ENCODE measurements at regions not wholly inside any gene's neighbourhood (a gene's known extent, or its start where the extent isn't known, plus 50 kb on each side); places are given as distances from the start of the nearest gene placed in this dataset.

DNA sequence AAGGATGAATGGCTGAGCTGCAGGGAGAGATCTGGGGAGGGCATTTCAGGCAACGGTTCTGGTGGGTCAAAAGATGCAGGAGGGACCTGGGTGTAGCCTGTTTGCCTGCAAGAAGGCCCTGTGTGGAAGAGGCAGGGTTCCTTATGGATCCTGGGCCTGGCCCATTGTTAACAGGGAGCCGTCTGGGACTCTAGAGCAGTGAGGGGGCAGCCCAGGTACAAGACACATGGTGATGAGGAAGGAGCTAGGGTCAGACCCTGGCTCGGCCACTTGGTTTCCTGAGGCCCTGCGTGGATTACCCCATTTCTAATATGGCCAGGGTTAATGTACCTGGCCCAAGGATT, 124.9 kb downstream of the GLI2 start:
- intact Hi-C loops (cut with DNase I) = loop anchor here in 1 of 4 donors (10.0 kb wide), 1 partner anchor 126 kb away; the partner anchor contains the start of gene GLI2
- no peaks in the 10 kb centered on the region for H3K27me3 ChIP-seq
- 80 to 86% (median 83%) methylated on average over 4 of the region's 4 CpGs for WGBS, 3 donors
- peaks cover 12% of the 10 kb centered on the region for H3K4me1 ChIP-seq (ENCODE audit: insufficient read depth)
- no peak for TF ChIP-seq POLR2A (IDR thresholded peaks at IDR 0.05)
- no peak for TF ChIP-seq EP300 (IDR thresholded peaks at IDR 0.05)
- TF ChIP-seq, protein P1, sequence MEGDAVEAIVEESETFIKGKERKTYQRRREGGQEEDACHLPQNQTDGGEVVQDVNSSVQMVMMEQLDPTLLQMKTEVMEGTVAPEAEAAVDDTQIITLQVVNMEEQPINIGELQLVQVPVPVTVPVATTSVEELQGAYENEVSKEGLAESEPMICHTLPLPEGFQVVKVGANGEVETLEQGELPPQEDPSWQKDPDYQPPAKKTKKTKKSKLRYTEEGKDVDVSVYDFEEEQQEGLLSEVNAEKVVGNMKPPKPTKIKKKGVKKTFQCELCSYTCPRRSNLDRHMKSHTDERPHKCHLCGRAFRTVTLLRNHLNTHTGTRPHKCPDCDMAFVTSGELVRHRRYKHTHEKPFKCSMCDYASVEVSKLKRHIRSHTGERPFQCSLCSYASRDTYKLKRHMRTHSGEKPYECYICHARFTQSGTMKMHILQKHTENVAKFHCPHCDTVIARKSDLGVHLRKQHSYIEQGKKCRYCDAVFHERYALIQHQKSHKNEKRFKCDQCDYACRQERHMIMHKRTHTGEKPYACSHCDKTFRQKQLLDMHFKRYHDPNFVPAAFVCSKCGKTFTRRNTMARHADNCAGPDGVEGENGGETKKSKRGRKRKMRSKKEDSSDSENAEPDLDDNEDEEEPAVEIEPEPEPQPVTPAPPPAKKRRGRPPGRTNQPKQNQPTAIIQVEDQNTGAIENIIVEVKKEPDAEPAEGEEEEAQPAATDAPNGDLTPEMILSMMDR (IDR thresholded peaks at IDR 0.05) = no peak
- H3K9me3 ChIP-seq = no peaks in the 10 kb centered on the region
- no peak overlapping the region for H3K4me3 ChIP-seq
- H3K27ac ChIP-seq = no peak overlapping the region
- DNase-seq = peak in 1 of 5 donors; percentile 17
- no peaks in the 10 kb centered on the region for H3K36me3 ChIP-seq

DNA sequence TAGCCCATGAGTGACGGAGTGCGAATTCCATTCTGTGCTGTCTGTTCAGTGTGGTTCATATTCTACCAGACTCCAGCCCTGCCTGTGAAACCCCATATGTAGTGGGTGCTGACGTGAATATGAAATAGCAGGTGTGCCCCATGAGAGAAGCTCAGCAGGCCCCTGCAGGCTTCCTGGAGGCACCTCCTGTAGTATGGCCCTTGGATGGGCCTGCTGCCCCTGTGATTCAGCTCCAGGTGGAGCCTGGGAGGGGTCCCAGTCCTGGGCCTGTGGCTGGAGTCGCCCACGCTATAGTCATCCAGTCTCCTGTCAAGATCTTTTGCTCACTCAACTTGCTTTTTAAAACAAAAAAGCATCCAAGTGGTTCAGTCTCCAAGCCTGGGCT, 125.5 kb downstream of the GLI2 start:
- intact Hi-C loops (cut with DNase I) = loop anchor here in 1 of 4 donors (10.0 kb wide), 1 partner anchor 126 kb away; the partner anchor contains the start of gene GLI2
- Histone ChIP-seq H3K27me3 (no peaks in the 10 kb centered on the region), H3K36me3 (no peaks in the 10 kb centered on the region), H3K27ac (no peak overlapping the region), H3K4me3 (no peak overlapping the region), H3K4me1 (ENCODE audit: insufficient read depth) (peaks cover 14% of the 10 kb centered on the region), H3K9me3 (no peaks in the 10 kb centered on the region)
- TF ChIP-seq, protein P1 (IDR thresholded peaks at IDR 0.05) = no peak
- peak in 1 of 5 donors; percentile 9 for DNase-seq
- 92 to 96% (median 94%) methylated on average over 5 of the region's 5 CpGs for WGBS, 3 donors

DNA sequence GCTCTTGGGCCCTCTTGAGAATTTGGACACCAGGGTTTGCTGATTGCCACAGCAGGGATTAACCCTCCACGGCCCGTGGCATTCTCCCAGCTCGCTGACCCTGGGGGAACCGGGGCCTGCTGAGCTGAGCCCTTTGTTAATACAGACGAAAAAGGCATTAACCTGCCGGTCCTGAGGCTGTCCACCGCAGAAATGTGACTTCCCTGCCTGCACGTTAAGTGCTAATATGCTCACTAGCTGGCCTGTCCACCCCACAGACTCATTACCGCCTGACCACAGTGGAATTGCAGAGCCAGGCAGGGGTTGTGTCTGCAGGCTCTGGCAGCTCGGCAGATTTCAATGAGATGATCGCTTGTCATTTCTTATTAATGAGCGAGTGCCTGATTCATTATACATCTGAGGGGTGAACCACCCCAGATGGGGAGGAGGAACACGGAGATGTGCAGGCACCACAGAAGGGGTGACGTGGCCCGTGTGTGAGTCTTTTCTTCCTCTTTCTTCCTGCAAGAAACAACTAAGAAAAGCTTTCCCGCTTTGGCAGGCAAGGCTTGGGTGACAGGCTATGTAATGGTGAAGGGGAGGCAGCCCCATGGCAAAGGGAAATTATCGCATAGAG, 126.0 kb downstream of the GLI2 start:
- Histone ChIP-seq H3K9me3 (no peaks in the 10 kb centered on the region), H3K4me1 (ENCODE audit: insufficient read depth) (peaks cover 15% of the 10 kb centered on the region), H3K4me3 (no peak overlapping the region), H3K27ac (no peak overlapping the region), H3K36me3 (no peaks in the 10 kb centered on the region), H3K27me3 (no peaks in the 10 kb centered on the region)
- peak in 1 of 5 donors; percentile 30 for DNase-seq
- TF ChIP-seq POLR2A (IDR thresholded peaks at IDR 0.05) (no peak), EP300 (IDR thresholded peaks at IDR 0.05) (no peak)
- TF ChIP-seq, protein P1 (IDR thresholded peaks at IDR 0.05) = no peak
- 76 to 89% (median 79%) methylated on average over 17 of the region's 17 CpGs for WGBS, 3 donors
- intact Hi-C loops (cut with DNase I) = loop anchor here in 1 of 4 donors (10.0 kb wide), 1 partner anchor 127 kb away; the partner anchor contains the start of gene GLI2

DNA sequence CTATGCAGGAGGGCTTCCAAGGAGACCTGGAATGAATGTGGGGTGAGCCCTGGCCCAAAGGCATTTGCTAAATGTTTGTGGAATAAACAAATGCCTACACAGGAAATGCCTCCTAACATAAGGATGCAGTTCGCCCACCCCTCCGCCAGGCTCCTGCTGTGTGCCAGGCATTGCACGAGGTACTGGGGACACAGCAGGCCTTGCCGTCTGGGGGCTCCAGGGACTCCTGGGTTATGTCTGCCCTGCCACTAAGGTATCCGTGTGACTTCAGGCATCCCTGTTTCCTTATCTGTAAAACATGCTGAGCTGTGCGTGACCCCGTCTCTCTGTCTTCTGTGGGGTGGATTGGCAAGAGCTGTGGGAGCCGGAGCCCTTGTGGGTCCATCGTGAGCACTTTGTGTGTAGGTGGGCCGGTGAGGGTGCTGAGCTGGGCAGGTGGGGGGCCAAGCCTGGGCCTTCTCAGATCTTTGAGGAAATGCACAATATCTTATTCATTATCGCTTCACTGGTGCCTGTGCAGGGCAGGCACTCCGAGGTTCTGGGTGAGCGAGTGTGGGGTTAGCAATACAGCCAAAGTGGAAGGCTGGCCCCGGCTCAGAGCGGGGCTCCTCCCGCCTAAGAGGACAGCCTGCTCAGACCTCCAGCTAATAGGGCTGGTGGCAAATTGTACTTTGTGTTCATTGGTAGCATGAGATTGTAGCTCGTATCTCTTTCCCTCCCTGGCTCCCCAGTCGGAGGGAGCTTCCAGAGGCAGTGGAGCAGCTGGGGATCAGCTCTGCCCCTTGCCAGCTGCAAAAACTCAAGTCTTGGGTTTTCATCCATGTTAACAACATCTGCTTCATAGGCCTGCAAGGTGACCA, 126.8 kb downstream of the GLI2 start:
- H3K27me3 ChIP-seq = no peaks in the 10 kb centered on the region
- DNase-seq = peak in 1 of 5 donors; percentile 50
- peaks cover 19% of the 10 kb centered on the region for H3K4me1 ChIP-seq (ENCODE audit: insufficient read depth)
- TF ChIP-seq, protein P1 (IDR thresholded peaks at IDR 0.05) = no peak
- no peak for TF ChIP-seq EP300 (IDR thresholded peaks at IDR 0.05)
- TF ChIP-seq POLR2A (IDR thresholded peaks at IDR 0.05) = no peak
- H3K4me3 ChIP-seq = no peak overlapping the region
- WGBS, 3 donors = 57 to 65% (median 58%) methylated on average over 18 of the region's 18 CpGs
- H3K9me3 ChIP-seq = no peaks in the 10 kb centered on the region
- no peak overlapping the region for H3K27ac ChIP-seq
- H3K36me3 ChIP-seq = no peaks in the 10 kb centered on the region
- intact Hi-C loops (cut with DNase I) = loop anchor here in 1 of 4 donors (10.0 kb wide), 1 partner anchor 128 kb away; the partner anchor contains the start of gene GLI2

Measured in ovary (tissue), 7 donors.